GM23338 (cell line): ENCODE measurements at regions not wholly inside any gene's neighbourhood (a gene's known extent, or its start where the extent isn't known, plus 50 kb on each side); places are given as distances from the start of the nearest gene placed in this dataset.
A peak's percentile ranks its signal among the peaks of the same experiment; 100 is the strongest.
"Not testable (repeated sequence)": the region's sequence is repeated elsewhere in the genome, so short reads cannot be mapped to it uniquely, and the experiment has no call there.

ENCODE experiments used
- ATAC-seq: fragments of 200-7000 bp; cut with Tn5 transposase; 3 replicates; pipeline ENCODE4 v1.9.1; 2020
- DNase-seq: peaks from one replicate; pipeline ENCODE4 v3.0.0-alpha.2; 2015; ENCODE audit warnings: low spot score
- H2AFZ ChIP-seq: fragments of 200-600 bp; sonication (generic); 2 replicates; pipeline ENCODE4 v1.8.0; 2016; ENCODE audit warnings: antibody characterized with exemption, mild to moderate bottlenecking, moderate library complexity
- H3F3A ChIP-seq: fragments of 200-600 bp; sonication (generic); replicated peaks from 2 replicates; pipeline ENCODE4 v1.8.0; 2017; ENCODE audit warnings: antibody characterized with exemption, mixed run types, low read depth
- H3K27ac ChIP-seq: fragments of 200-600 bp; sonication (generic); 2 replicates; pipeline ENCODE4 v1.6.1; 2016; ENCODE audit warnings: low read depth
- H3K27me3 ChIP-seq: fragments of 200-600 bp; sonication (generic); 2 replicates; pipeline ENCODE4 v1.8.0; 2016; ENCODE audit warnings: mild to moderate bottlenecking, mixed run types, moderate library complexity; ENCODE audit not compliant: insufficient read depth
- H3K36me3 ChIP-seq: fragments of 200-600 bp; sonication (generic); 2 replicates; pipeline ENCODE4 v1.8.0; 2016; ENCODE audit warnings: mild to moderate bottlenecking; ENCODE audit not compliant: insufficient read depth
- H3K4me1 ChIP-seq: fragments of 200-600 bp; sonication (generic); 2 replicates; pipeline ENCODE4 v1.8.0; 2016; ENCODE audit warnings: mild to moderate bottlenecking, moderate library complexity; ENCODE audit not compliant: insufficient read depth
- H3K4me2 ChIP-seq: fragments of 200-600 bp; sonication (generic); 2 replicates; pipeline ENCODE4 v1.7.1; 2017; ENCODE audit warnings: mixed run types
- H3K4me3 ChIP-seq: fragments of 200-600 bp; sonication (generic); 2 replicates; pipeline ENCODE4 v1.6.1; 2016; ENCODE audit warnings: mixed run types
- H3K79me2 ChIP-seq: fragments of 200-600 bp; sonication (generic); replicated peaks from 2 replicates; pipeline ENCODE4 v1.8.0; 2017; ENCODE audit warnings: mild to moderate bottlenecking; ENCODE audit not compliant: insufficient read depth
- H3K9me2 ChIP-seq: fragments of 200-600 bp; sonication (generic); 2 replicates; pipeline ENCODE4 v1.8.0; 2017; ENCODE audit not compliant: insufficient read depth
- H4K20me1 ChIP-seq: fragments of 200-600 bp; sonication (generic); replicated peaks from 2 replicates; pipeline ENCODE4 v1.8.0; 2017; ENCODE audit warnings: mild to moderate bottlenecking; ENCODE audit not compliant: insufficient read depth
- H3K27ac Mint-ChIP-seq: 2 replicates; pipeline ENCODE4 v1.8.0; 2020; ENCODE audit warnings: inconsistent platforms, mild to moderate bottlenecking, moderate library complexity, mixed read lengths
- H3K27me3 Mint-ChIP-seq: 3 replicates; pipeline ENCODE4 v1.8.0; 2022; ENCODE audit warnings: low read depth, mild to moderate bottlenecking, moderate library complexity, mixed read lengths, inconsistent platforms; ENCODE audit not compliant: insufficient read depth, poor library complexity
- H3K36me3 Mint-ChIP-seq: 3 replicates; pipeline ENCODE4 v1.8.0; 2021; ENCODE audit warnings: low read depth, mild to moderate bottlenecking, inconsistent platforms, moderate library complexity, mixed read lengths
- H3K4me1 Mint-ChIP-seq: 3 replicates; pipeline ENCODE4 v1.8.0; 2020; ENCODE audit warnings: mild to moderate bottlenecking, inconsistent platforms, mixed read lengths
- H3K4me3 Mint-ChIP-seq: 3 replicates; pipeline ENCODE4 v1.8.0; 2021; ENCODE audit warnings: moderate library complexity, mild to moderate bottlenecking, inconsistent platforms, mixed read lengths
- H3K9me3 Mint-ChIP-seq: 3 replicates; pipeline ENCODE4 v1.8.0; 2020; ENCODE audit warnings: moderate library complexity, mild to moderate bottlenecking, inconsistent platforms, mixed read lengths
- CREB1 ChIP-seq: fragments of 250-450 bp; sonication (Bioruptor Pico); IDR thresholded peaks from 2 replicates; pipeline ENCODE4 v1.5.0; 2020; ENCODE audit warnings: low read depth, mild to moderate bottlenecking, moderate library complexity
- EZH2 ChIP-seq: fragments of 200-600 bp; sonication (generic); IDR thresholded peaks from one replicate; pipeline ENCODE4 v1.8.0; 2017; ENCODE audit warnings: antibody characterized with exemption, mild to moderate bottlenecking, low read depth; ENCODE audit not compliant: unreplicated experiment
- EZH2phosphoT487 ChIP-seq: fragments of 200-600 bp; sonication (generic); IDR thresholded peaks from one replicate; pipeline ENCODE4 v1.8.1; 2018; ENCODE audit warnings: antibody characterized with exemption; ENCODE audit not compliant: unreplicated experiment
- JUNB ChIP-seq: IDR thresholded peaks from one replicate; pipeline ENCODE4 v1.6.1; 2016; ENCODE audit warnings: antibody characterized with exemption; ENCODE audit not compliant: unreplicated experiment
- NANOG ChIP-seq: IDR thresholded peaks from 2 replicates; pipeline ENCODE4 v1.6.1; 2016; ENCODE audit warnings: antibody characterized with exemption, borderline replicate concordance
- POLR2AphosphoS5 ChIP-seq: IDR thresholded peaks from 2 replicates; pipeline ENCODE4 v1.6.1; 2016; ENCODE audit warnings: antibody characterized with exemption, low read depth
- STAT1 ChIP-seq: IDR thresholded peaks from one replicate; pipeline ENCODE4 v1.6.1; 2016; ENCODE audit warnings: antibody characterized with exemption; ENCODE audit not compliant: unreplicated experiment
- ZNF114 ChIP-seq: fragments of 250-450 bp; sonication (Bioruptor Pico); IDR thresholded peaks from 2 replicates; pipeline ENCODE4 v1.5.0; 2020; ENCODE audit warnings: mild to moderate bottlenecking, moderate library complexity
- ZNF331 ChIP-seq: fragments of 250-450 bp; sonication (Bioruptor Pico); IDR thresholded peaks from 2 replicates; pipeline ENCODE4 v1.5.0; 2020; ENCODE audit warnings: low read depth, mild to moderate bottlenecking, moderate library complexity
- TF ChIP-seq, protein P1 (sequence below): IDR thresholded peaks from 2 replicates; pipeline ENCODE4 v1.6.1; 2016; ENCODE audit warnings: antibody characterized with exemption
- TF ChIP-seq, protein P2 (sequence below): IDR thresholded peaks from one replicate; pipeline ENCODE4 v1.6.1; 2018; ENCODE audit warnings: antibody characterized with exemption; ENCODE audit not compliant: unreplicated experiment

DNA sequence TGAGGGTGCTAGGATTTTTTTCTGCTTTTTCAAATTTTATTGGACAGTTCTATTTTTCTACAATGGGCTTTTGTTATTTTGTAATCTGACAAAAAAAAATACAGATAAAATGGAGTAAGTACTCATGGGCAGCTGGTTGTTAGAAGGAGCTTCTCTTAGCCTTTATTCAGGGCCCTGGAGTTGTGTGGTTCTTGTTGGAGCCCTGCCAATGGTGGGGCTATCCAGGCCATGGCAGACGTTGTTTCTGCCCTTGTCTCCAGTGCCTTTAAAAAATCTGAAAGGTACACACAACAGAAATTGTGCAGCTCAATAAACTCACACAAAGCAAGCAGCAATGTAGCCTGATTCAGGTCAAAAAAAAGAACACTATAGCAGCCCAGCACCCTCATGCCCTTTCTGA lies 153.5 kb upstream of the GALNT2 start:
- Histone ChIP-seq H3K9me2 (peaks cover 6% of the 10 kb centered on the region), H3F3A (no peaks in the 10 kb centered on the region), H3K36me3 (no peaks in the 10 kb centered on the region), H3K4me2 (no peak overlapping the region), H3K4me1 (no peaks in the 10 kb centered on the region), H2AFZ (no peak overlapping the region), H3K79me2 (no peaks in the 10 kb centered on the region), H3K27me3 (no peaks in the 10 kb centered on the region), H4K20me1 (no peaks in the 10 kb centered on the region), H3K4me3 (no peak overlapping the region), H3K27ac (no peak overlapping the region)
- Mint-ChIP-seq H3K27ac (no peak overlapping the region), H3K9me3 (no peaks in the 10 kb centered on the region), H3K27me3 (no peaks in the 10 kb centered on the region), H3K4me3 (no peak overlapping the region), H3K4me1 (no peaks in the 10 kb centered on the region), H3K36me3 (no peaks in the 10 kb centered on the region)
- DNase-seq (no peak), ATAC-seq (no peak)
- TF ChIP-seq, protein P1, sequence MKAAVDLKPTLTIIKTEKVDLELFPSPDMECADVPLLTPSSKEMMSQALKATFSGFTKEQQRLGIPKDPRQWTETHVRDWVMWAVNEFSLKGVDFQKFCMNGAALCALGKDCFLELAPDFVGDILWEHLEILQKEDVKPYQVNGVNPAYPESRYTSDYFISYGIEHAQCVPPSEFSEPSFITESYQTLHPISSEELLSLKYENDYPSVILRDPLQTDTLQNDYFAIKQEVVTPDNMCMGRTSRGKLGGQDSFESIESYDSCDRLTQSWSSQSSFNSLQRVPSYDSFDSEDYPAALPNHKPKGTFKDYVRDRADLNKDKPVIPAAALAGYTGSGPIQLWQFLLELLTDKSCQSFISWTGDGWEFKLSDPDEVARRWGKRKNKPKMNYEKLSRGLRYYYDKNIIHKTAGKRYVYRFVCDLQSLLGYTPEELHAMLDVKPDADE: no peak
- TF ChIP-seq JUNB: no peak
- TF ChIP-seq ZNF331 (CRISPR knock-in tag): no peak
- TF ChIP-seq NANOG: no peak
- TF ChIP-seq EZH2: no peak

DNA sequence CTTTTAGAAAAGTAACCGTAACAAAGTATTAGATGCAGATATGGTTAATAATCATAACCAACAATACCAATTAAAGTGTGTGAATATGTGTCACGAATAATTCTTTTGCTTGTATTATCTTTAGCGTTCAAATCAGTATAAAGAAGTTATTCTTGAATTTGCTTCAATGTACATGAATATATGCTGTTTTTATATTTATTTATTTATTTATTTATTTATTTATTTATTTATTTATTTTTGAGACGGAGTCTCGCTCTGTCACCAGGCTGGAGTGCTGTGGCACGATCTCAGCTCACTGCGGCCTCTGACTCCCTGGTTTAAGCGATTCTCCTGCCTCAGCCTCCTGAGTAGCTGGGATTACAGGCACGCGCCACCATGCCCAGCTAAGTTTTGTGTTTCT lies 147.6 kb upstream of the GALNT2 start:
- not testable (repeated sequence) for H3K27me3 Mint-ChIP-seq, H3K4me3 Mint-ChIP-seq, ATAC-seq, H3K4me1 ChIP-seq, H3K27ac Mint-ChIP-seq, H3K36me3 Mint-ChIP-seq, H2AFZ ChIP-seq, H3K9me3 Mint-ChIP-seq, H3K27ac ChIP-seq, H3F3A ChIP-seq, H3K4me1 Mint-ChIP-seq, H3K9me2 ChIP-seq, H4K20me1 ChIP-seq, H3K4me2 ChIP-seq, H3K79me2 ChIP-seq, H3K4me3 ChIP-seq, DNase-seq, H3K27me3 ChIP-seq, H3K36me3 ChIP-seq

DNA sequence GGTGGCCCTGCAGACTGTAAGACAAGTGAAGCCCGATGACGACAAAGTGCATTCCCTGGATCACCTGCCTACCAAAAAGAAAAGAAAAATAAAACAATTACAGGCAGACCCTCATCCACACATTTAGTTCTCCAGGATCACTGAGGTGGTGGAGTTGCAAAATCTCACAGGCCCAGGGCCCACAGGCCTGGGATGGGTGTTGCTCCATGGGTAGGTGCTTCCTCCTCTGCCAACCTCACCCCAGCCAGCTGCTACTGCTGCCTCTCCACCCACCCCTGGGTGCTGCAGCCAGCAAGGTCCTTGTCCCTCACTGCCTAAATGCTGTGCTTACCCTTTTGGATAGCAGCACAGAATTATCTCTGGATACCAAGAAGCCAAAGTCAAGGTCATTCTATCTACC lies 146.4 kb upstream of the GALNT2 start:
- H3K4me2 ChIP-seq: no peak overlapping the region
- H3F3A ChIP-seq: no peaks in the 10 kb centered on the region
- H2AFZ ChIP-seq: 0 out of 2 replicates have a peak overlapping the region, but pooled peaks have one; percentile 14
- no peaks in the 10 kb centered on the region for H3K27me3 Mint-ChIP-seq
- no peak overlapping the region for H3K27ac ChIP-seq
- no peak overlapping the region for H3K27ac Mint-ChIP-seq
- no peaks in the 10 kb centered on the region for H3K9me3 Mint-ChIP-seq
- H3K4me1 ChIP-seq: no peaks in the 10 kb centered on the region
- H3K4me3 ChIP-seq: no peak overlapping the region
- H3K9me2 ChIP-seq: no peaks in the 10 kb centered on the region
- H3K36me3 ChIP-seq: no peaks in the 10 kb centered on the region
- no peaks in the 10 kb centered on the region for H3K27me3 ChIP-seq
- peaks cover 8% of the 10 kb centered on the region for H3K4me1 Mint-ChIP-seq
- no peak overlapping the region for H3K4me3 Mint-ChIP-seq
- ATAC-seq (no peak), DNase-seq (no peak)
- H3K36me3 Mint-ChIP-seq: no peaks in the 10 kb centered on the region
- H3K79me2 ChIP-seq: no peaks in the 10 kb centered on the region
- no peaks in the 10 kb centered on the region for H4K20me1 ChIP-seq
- TF ChIP-seq CREB1 (CRISPR knock-in tag) (no peak), EZH2phosphoT487 (no peak), ZNF114 (CRISPR knock-in tag) (no peak), STAT1 (no peak), POLR2AphosphoS5 (no peak)
- TF ChIP-seq, protein P1: no peak
- TF ChIP-seq, protein P2, sequence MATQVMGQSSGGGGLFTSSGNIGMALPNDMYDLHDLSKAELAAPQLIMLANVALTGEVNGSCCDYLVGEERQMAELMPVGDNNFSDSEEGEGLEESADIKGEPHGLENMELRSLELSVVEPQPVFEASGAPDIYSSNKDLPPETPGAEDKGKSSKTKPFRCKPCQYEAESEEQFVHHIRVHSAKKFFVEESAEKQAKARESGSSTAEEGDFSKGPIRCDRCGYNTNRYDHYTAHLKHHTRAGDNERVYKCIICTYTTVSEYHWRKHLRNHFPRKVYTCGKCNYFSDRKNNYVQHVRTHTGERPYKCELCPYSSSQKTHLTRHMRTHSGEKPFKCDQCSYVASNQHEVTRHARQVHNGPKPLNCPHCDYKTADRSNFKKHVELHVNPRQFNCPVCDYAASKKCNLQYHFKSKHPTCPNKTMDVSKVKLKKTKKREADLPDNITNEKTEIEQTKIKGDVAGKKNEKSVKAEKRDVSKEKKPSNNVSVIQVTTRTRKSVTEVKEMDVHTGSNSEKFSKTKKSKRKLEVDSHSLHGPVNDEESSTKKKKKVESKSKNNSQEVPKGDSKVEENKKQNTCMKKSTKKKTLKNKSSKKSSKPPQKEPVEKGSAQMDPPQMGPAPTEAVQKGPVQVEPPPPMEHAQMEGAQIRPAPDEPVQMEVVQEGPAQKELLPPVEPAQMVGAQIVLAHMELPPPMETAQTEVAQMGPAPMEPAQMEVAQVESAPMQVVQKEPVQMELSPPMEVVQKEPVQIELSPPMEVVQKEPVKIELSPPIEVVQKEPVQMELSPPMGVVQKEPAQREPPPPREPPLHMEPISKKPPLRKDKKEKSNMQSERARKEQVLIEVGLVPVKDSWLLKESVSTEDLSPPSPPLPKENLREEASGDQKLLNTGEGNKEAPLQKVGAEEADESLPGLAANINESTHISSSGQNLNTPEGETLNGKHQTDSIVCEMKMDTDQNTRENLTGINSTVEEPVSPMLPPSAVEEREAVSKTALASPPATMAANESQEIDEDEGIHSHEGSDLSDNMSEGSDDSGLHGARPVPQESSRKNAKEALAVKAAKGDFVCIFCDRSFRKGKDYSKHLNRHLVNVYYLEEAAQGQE: no peak
